Uterus (tissue), 3 donors: ENCODE measurements at regions not wholly inside any gene's neighbourhood (a gene's known extent, or its start where the extent isn't known, plus 50 kb on each side); places are given as distances from the start of the nearest gene placed in this dataset.

Source experiments
- DNase-seq, 2 donors: peaks; one replicate each; pipeline ENCODE4 v3.0.0-alpha.2; 2019 to 2020
- H3K27ac ChIP-seq, 2 donors: fragments of 200-600 bp; sonication (generic); 1 replicate in 1 of 2; 2 replicates in 1 of 2; pipeline ENCODE4 v1.5.1; 2016 to 2018
- H3K27me3 ChIP-seq, 2 donors: fragments of 200-600 bp; sonication (generic); one replicate each; pipeline ENCODE4 v1.5.1; 2018 to 2019; ENCODE audit warnings: control low read depth in 1 of 2
- H3K36me3 ChIP-seq, 2 donors: fragments of 200-600 bp; sonication (generic); one replicate each; pipeline ENCODE4 v1.5.1; 2019; ENCODE audit warnings: control low read depth in 1 of 2
- H3K4me1 ChIP-seq, 2 donors: fragments of 200-600 bp; sonication (generic); one replicate each; pipeline ENCODE4 v1.5.1; 2018 to 2019; ENCODE audit warnings: control low read depth in 1 of 2
- H3K4me3 ChIP-seq, 2 donors: fragments of 200-600 bp; sonication (generic); 1 replicate in 1 of 2; 2 replicates in 1 of 2; pipeline ENCODE4 v1.5.1; 2018 to 2019; ENCODE audit warnings: mild to moderate bottlenecking in 1 of 2
- H3K9me3 ChIP-seq, 2 donors: fragments of 200-600 bp; sonication (generic); one replicate each; pipeline ENCODE4 v1.5.1; 2019; ENCODE audit warnings: control low read depth in 1 of 2
- POLR2A ChIP-seq, 2 donors: fragments of 450-650 bp; IDR thresholded peaks; one replicate each; pipeline ENCODE4 v1.6.1; 2016; ENCODE audit warnings: antibody characterized with exemption in 2 of 2, mild to moderate bottlenecking in 1 of 2, moderate library complexity in 1 of 2
- intact Hi-C: fragments of 100-400 bp; cut with DNase I; formaldehyde crosslinking; loops from one replicate; pipeline ENCODE4 v1.15.1; 2023; ENCODE audit warnings: low total_unique reads
- TF ChIP-seq, protein P1 (sequence below), 4 experiments: fragments of 200-600 bp in 2 of 4; fragments of 450-650 bp in 2 of 4; sonication (generic) in 2 of 4; IDR thresholded peaks; one replicate each; pipeline ENCODE4 v1.5.1; 2016 to 2019; ENCODE audit warnings: antibody characterized with exemption in 4 of 4, mild to moderate bottlenecking in 2 of 4, moderate library complexity in 1 of 4
- donor health status: DM: yes; HTN: yes; CAD: no.

DNA sequence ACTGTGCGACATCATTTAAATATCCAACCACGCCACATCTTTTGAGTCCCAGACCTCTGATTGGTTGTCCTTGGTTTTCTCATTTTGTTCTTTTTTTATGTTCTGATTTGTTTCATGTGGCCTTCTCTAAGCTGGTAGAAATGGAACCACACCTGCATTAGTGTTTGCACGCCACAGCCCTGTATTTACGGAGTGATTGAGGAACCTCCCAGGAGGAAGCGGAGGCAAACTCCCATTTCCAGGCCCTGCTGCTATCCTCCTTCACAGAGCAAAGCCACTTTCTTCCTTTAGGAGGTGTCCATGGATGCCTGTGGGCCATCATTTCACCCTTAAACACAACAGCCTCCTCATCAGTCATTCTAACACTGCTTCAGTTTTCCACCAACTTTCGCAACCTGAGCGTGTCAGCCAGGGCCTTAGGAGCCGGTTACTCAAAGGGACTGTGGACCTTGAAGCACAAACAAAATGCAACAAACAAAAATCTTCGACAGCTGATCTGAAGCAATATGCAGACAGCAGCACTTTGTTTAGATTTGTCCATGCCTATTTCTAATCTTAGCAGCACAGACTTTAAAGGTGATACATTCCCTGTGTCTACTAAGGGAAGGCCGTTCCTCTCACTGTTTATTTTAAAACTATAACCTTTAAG is 1258.1 kb upstream of the TMEM132C start:
- H3K27ac ChIP-seq, result no peak overlapping the region
- H3K36me3 ChIP-seq, result no peaks in the 10 kb centered on the region
- H3K4me1 ChIP-seq, result no peaks in the 10 kb centered on the region
- H3K4me3 ChIP-seq, result no peak overlapping the region
- intact Hi-C loops, result no loop called here
- no peaks in the 10 kb centered on the region for H3K27me3 ChIP-seq
- no peak for DNase-seq
- TF ChIP-seq POLR2A (IDR thresholded peaks at IDR 0.05), result no peak
- TF ChIP-seq, protein P1, sequence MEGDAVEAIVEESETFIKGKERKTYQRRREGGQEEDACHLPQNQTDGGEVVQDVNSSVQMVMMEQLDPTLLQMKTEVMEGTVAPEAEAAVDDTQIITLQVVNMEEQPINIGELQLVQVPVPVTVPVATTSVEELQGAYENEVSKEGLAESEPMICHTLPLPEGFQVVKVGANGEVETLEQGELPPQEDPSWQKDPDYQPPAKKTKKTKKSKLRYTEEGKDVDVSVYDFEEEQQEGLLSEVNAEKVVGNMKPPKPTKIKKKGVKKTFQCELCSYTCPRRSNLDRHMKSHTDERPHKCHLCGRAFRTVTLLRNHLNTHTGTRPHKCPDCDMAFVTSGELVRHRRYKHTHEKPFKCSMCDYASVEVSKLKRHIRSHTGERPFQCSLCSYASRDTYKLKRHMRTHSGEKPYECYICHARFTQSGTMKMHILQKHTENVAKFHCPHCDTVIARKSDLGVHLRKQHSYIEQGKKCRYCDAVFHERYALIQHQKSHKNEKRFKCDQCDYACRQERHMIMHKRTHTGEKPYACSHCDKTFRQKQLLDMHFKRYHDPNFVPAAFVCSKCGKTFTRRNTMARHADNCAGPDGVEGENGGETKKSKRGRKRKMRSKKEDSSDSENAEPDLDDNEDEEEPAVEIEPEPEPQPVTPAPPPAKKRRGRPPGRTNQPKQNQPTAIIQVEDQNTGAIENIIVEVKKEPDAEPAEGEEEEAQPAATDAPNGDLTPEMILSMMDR (IDR thresholded peaks at IDR 0.05), result no peak
- no peaks in the 10 kb centered on the region for H3K9me3 ChIP-seq

DNA sequence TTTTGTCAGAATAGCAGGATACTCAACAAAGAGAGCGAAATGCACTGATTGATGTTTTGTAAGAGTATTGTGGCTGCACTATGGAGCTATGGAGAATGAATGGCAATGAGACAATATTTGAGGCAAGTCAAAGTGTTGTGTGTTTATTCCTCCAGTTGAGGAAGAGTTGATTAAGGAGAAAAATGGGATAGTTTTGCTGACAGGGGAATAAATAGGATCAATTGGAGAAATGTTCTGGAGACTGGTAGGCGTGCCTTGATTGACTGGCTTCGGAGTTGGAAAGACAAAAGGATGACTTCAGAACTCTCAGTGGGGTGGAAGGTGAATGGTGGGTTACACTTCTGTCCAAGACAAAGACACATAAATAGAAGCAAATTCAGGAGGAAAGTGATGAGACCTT is 1254.9 kb upstream of the TMEM132C start:
- intact Hi-C loops, result no loop called here
- no peak for DNase-seq
- H3K4me1 ChIP-seq, result no peaks in the 10 kb centered on the region
- no peaks in the 10 kb centered on the region for H3K9me3 ChIP-seq
- no peak for TF ChIP-seq POLR2A (IDR thresholded peaks at IDR 0.05)
- TF ChIP-seq, protein P1 (IDR thresholded peaks at IDR 0.05), result no peak
- H3K36me3 ChIP-seq, result no peaks in the 10 kb centered on the region
- H3K4me3 ChIP-seq, result no peak overlapping the region
- no peak overlapping the region for H3K27ac ChIP-seq
- no peaks in the 10 kb centered on the region for H3K27me3 ChIP-seq

DNA sequence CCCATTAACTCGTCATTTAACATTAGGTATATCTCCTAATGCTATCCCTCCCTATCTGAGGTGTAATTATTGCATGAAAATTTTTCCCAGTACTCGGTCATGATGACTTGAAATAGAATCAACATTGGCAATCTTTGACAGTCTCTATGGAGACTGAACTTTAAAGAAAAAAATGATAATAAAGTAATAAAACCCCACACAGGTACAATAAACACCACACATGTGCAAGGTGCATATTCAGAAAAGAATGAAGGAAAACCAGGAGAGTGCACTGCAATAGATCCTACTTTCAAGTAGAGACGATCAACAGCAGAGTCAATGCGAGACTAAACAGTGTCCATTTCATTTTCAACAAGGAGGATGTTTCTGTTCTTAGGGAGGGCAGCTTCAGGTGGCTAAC is 1253.8 kb upstream of the TMEM132C start:
- Histone ChIP-seq H3K36me3 (no peaks in the 10 kb centered on the region), H3K27me3 (no peaks in the 10 kb centered on the region), H3K27ac (no peak overlapping the region), H3K9me3 (no peaks in the 10 kb centered on the region), H3K4me3 (no peak overlapping the region), H3K4me1 (no peaks in the 10 kb centered on the region)
- TF ChIP-seq, protein P1 (IDR thresholded peaks at IDR 0.05), result no peak
- no peak for TF ChIP-seq POLR2A (IDR thresholded peaks at IDR 0.05)
- intact Hi-C loops, result no loop called here
- DNase-seq, result no peak

DNA sequence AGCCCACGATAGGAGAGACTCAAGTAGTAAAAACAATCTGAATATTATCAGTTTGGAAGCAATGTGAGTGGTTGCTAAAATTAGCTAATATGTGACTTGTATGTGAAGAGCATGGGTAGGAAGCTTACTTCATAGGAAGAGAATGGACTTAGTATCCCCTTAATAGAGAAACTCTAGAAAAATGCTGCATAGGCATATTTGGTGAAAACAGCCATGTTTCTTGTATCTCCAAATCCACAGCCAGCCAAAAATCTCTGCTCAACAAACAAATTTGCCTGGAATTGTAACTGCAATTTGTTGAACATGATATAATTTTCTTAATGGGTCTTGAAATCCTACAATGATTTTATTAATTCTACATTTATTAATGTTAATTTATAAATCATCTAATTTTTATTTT is 1252.9 kb upstream of the TMEM132C start:
- intact Hi-C loops, result no loop called here
- no peaks in the 10 kb centered on the region for H3K36me3 ChIP-seq
- no peaks in the 10 kb centered on the region for H3K9me3 ChIP-seq
- TF ChIP-seq, protein P1 (IDR thresholded peaks at IDR 0.05), result no peak
- TF ChIP-seq POLR2A (IDR thresholded peaks at IDR 0.05), result no peak
- no peaks in the 10 kb centered on the region for H3K4me1 ChIP-seq
- H3K27me3 ChIP-seq, result no peaks in the 10 kb centered on the region
- no peak for DNase-seq
- H3K27ac ChIP-seq, result no peak overlapping the region
- H3K4me3 ChIP-seq, result no peak overlapping the region

DNA sequence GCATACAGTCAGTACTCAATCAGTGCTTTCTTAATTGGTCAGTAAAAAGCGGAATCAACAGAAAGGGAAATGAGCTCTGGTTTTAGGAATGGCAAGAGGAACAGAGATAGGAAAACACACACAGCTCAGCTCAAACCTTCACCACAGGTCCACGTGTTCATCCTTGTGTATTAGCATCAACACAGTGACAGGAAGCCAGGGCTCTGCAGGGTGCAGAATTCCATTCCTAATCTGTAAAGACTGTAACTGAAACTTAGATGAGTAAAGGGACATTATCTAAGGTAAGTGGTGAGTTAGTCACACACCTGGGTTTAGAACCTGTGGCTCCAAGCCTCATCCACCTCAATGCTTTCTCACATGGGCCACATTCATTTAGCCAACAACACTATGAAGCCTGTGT is 1242.2 kb upstream of the TMEM132C start:
- DNase-seq, result no peak
- H3K27ac ChIP-seq, result no peak overlapping the region
- no peaks in the 10 kb centered on the region for H3K9me3 ChIP-seq
- no peak overlapping the region for H3K4me3 ChIP-seq
- intact Hi-C loops, result no loop called here
- no peaks in the 10 kb centered on the region for H3K36me3 ChIP-seq
- H3K27me3 ChIP-seq, result no peaks in the 10 kb centered on the region
- no peaks in the 10 kb centered on the region for H3K4me1 ChIP-seq
- TF ChIP-seq POLR2A (IDR thresholded peaks at IDR 0.05), result no peak
- TF ChIP-seq, protein P1 (IDR thresholded peaks at IDR 0.05), result no peak
